Adrenal gland (tissue), 5 donors: ENCODE measurements at regions not wholly inside any gene's neighbourhood (a gene's known extent, or its start where the extent isn't known, plus 50 kb on each side); places are given as distances from the start of the nearest gene placed in this dataset.
"Not testable (repeated sequence)": the region's sequence is repeated elsewhere in the genome, so short reads cannot be mapped to it uniquely, and the experiment has no call there.

ENCODE experiments used
- CTCF ChIP-seq, 6 experiments: fragments of 450-650 bp in 4 of 6; fragments of 200-600 bp in 2 of 6; sonication (generic) in 1 of 6; IDR thresholded peaks; 1 replicate in 5 of 6; 2 replicates in 1 of 6; pipeline versions ENCODE4 v1.5.1 to v1.8.0; 2016 to 2021; ENCODE audit warnings: antibody characterized with exemption in 6 of 6, mild to moderate bottlenecking in 2 of 6, moderate library complexity in 1 of 6
- POLR2A ChIP-seq, 2 donors: fragments of 450-650 bp; IDR thresholded peaks; one replicate each; pipeline ENCODE4 v1.6.1; 2017; ENCODE audit warnings: antibody characterized with exemption in 2 of 2, mild to moderate bottlenecking in 2 of 2, moderate library complexity in 1 of 2
- donor health status: DM: no; HTN: no; CAD: no.

- TF ChIP-seq POLR2A, CTCF (IDR thresholded peaks at IDR 0.05): not testable (repeated sequence)
Measured at GRCh38 chr10:53647221-53647620, 874.6 kb upstream of the MBL2 start.
